Stimulated activated CD4-positive, alpha-beta T cell treated with anti-CD3 and anti-CD28 coated beads, TNF-alpha, amount 100 ng/mL, for 48 hours (primary cell): ENCODE measurements at regions not wholly inside any gene's neighbourhood (a gene's known extent, or its start where the extent isn't known, plus 50 kb on each side); places are given as distances from the start of the nearest gene placed in this dataset.
"Not testable (repeated sequence)": the region's sequence is repeated elsewhere in the genome, so short reads cannot be mapped to it uniquely, and the experiment has no call there.

ENCODE experiments used
- DNase-seq, 3 donors: peaks; one replicate each; pipeline ENCODE4 v3.0.0-alpha.2; 2020; ENCODE audit warnings: low read depth in 3 of 3

GRCh38 chr11:87645626-87646025, 529.6 kb downstream of the RAB38 start:
- DNase-seq: no peak

- no peak for DNase-seq
Observed at GRCh38 chr11:87639753-87640364, 535.4 kb downstream of the RAB38 start.

- DNase-seq: no peak
Observed at GRCh38 chr11:87635001-87635400, 540.2 kb downstream of the RAB38 start.

- no peak for DNase-seq
Observed at GRCh38 chr11:87634331-87634730, 540.9 kb downstream of the RAB38 start.

- DNase-seq: no peak
Observed at GRCh38 chr11:87628957-87629356, 546.3 kb downstream of the RAB38 start.

- no peak for DNase-seq
Observed at GRCh38 chr11:87628026-87628580, 547.1 kb downstream of the RAB38 start.

- DNase-seq: not testable (repeated sequence)
Observed at GRCh38 chr11:87623531-87624365, 551.5 kb downstream of the RAB38 start.

GRCh38 chr11:87616511-87616910, 558.7 kb downstream of the RAB38 start:
- no peak for DNase-seq

- no peak for DNase-seq
Observed at GRCh38 chr11:87604350-87604749, 566.6 kb downstream of the TMEM135 start.

- no peak for DNase-seq
Observed at GRCh38 chr11:87603887-87604286, 566.2 kb downstream of the TMEM135 start.

GRCh38 chr11:87602776-87603175, 565.0 kb downstream of the TMEM135 start:
- no peak for DNase-seq

- DNase-seq: no peak
Observed at GRCh38 chr11:87600938-87601337, 563.2 kb downstream of the TMEM135 start.

GRCh38 chr11:87597725-87598124, 560.0 kb downstream of the TMEM135 start:
- no peak for DNase-seq

- DNase-seq: no peak
Observed at GRCh38 chr11:87596176-87596575, 558.4 kb downstream of the TMEM135 start.

- DNase-seq: no peak
Observed at GRCh38 chr11:87589082-87589481, 551.3 kb downstream of the TMEM135 start.

- DNase-seq: not testable (repeated sequence)
Observed at GRCh38 chr11:87585613-87586012, 547.9 kb downstream of the TMEM135 start.

- DNase-seq: no peak
Observed at GRCh38 chr11:87583931-87584330, 546.2 kb downstream of the TMEM135 start.

GRCh38 chr11:87575088-87575487, 537.4 kb downstream of the TMEM135 start:
- no peak for DNase-seq

GRCh38 chr11:87574193-87574592, 536.5 kb downstream of the TMEM135 start:
- no peak for DNase-seq

GRCh38 chr11:87573708-87574107, 536.0 kb downstream of the TMEM135 start:
- DNase-seq: no peak

GRCh38 chr11:87572881-87573280, 535.1 kb downstream of the TMEM135 start:
- no peak for DNase-seq

- no peak for DNase-seq
Observed at GRCh38 chr11:87560352-87560751, 522.6 kb downstream of the TMEM135 start.

GRCh38 chr11:87559852-87560251, 522.1 kb downstream of the TMEM135 start:
- not testable (repeated sequence) for DNase-seq
